Progenitor cell of endocrine pancreas (in vitro differentiated cells): ENCODE measurements at regions not wholly inside any gene's neighbourhood (a gene's known extent, or its start where the extent isn't known, plus 50 kb on each side); places are given as distances from the start of the nearest gene placed in this dataset.

Experiments used
- DNase-seq: peaks from one replicate; pipeline ENCODE4 v3.0.0; 2021; ENCODE audit warnings: low spot score; ENCODE audit not compliant: unreplicated experiment
- H3K27ac Mint-ChIP-seq: 2 replicates; pipeline ENCODE4 v1.8.0; 2021; ENCODE audit warnings: mild to moderate bottlenecking, moderate library complexity, mixed read lengths
- H3K27me3 Mint-ChIP-seq: 2 replicates; pipeline ENCODE4 v1.8.0; 2021; ENCODE audit warnings: mixed read lengths
- H3K36me3 Mint-ChIP-seq: 2 replicates; pipeline ENCODE4 v1.8.0; 2022; ENCODE audit warnings: mixed read lengths; ENCODE audit not compliant: insufficient read depth
- H3K4me1 Mint-ChIP-seq: 2 replicates; pipeline ENCODE4 v1.8.0; 2021; ENCODE audit warnings: low read depth, mixed read lengths
- H3K4me3 Mint-ChIP-seq: 2 replicates; pipeline ENCODE4 v1.8.0; 2021; ENCODE audit warnings: low read depth, mild to moderate bottlenecking, moderate library complexity, mixed read lengths
- H3K9me3 Mint-ChIP-seq: 2 replicates; pipeline ENCODE4 v1.8.0; 2021; ENCODE audit warnings: low read depth, mixed read lengths
- CTCF ChIP-seq: fragments of 200-600 bp; sonication (generic); IDR thresholded peaks from one replicate; pipeline ENCODE4 v1.5.0; 2021; ENCODE audit warnings: antibody characterized with exemption, mild to moderate bottlenecking; ENCODE audit not compliant: unreplicated experiment

GRCh38 chr5:152995214-152995725 lies 495.2 kb upstream of the GRIA1 start:
- no peak overlapping the region for H3K27ac Mint-ChIP-seq
- H3K4me1 Mint-ChIP-seq, result peaks cover 7% of the 10 kb centered on the region
- no peak for TF ChIP-seq CTCF
- no peak for DNase-seq
- no peaks in the 10 kb centered on the region for H3K36me3 Mint-ChIP-seq
- H3K9me3 Mint-ChIP-seq, result no peaks in the 10 kb centered on the region
- H3K4me3 Mint-ChIP-seq, result no peak overlapping the region
- H3K27me3 Mint-ChIP-seq, result no peaks in the 10 kb centered on the region

- no peak for TF ChIP-seq CTCF
- H3K36me3 Mint-ChIP-seq, result no peaks in the 10 kb centered on the region
- H3K27me3 Mint-ChIP-seq, result no peaks in the 10 kb centered on the region
- H3K27ac Mint-ChIP-seq, result no peak overlapping the region
- no peak for DNase-seq
- no peaks in the 10 kb centered on the region for H3K4me1 Mint-ChIP-seq
- H3K4me3 Mint-ChIP-seq, result no peak overlapping the region
- H3K9me3 Mint-ChIP-seq, result peaks cover 15% of the 10 kb centered on the region
Observed at GRCh38 chr5:153005711-153006110, 484.8 kb upstream of the GRIA1 start.

GRCh38 chr5:153006681-153007080 lies 483.8 kb upstream of the GRIA1 start:
- Mint-ChIP-seq H3K27me3 (no peaks in the 10 kb centered on the region), H3K4me3 (no peak overlapping the region), H3K9me3 (peaks cover 15% of the 10 kb centered on the region), H3K36me3 (no peaks in the 10 kb centered on the region), H3K4me1 (no peaks in the 10 kb centered on the region), H3K27ac (no peak overlapping the region)
- no peak for DNase-seq
- no peak for TF ChIP-seq CTCF

GRCh38 chr5:153014194-153014593 lies 476.3 kb upstream of the GRIA1 start:
- Mint-ChIP-seq H3K27ac (no peak overlapping the region), H3K36me3 (no peaks in the 10 kb centered on the region), H3K9me3 (peaks cover 12% of the 10 kb centered on the region), H3K27me3 (no peaks in the 10 kb centered on the region), H3K4me1 (no peaks in the 10 kb centered on the region), H3K4me3 (no peak overlapping the region)
- DNase-seq, result no peak
- TF ChIP-seq CTCF, result no peak

- TF ChIP-seq CTCF, result no peak
- DNase-seq, result no peak
- Mint-ChIP-seq H3K27me3 (no peaks in the 10 kb centered on the region), H3K36me3 (no peaks in the 10 kb centered on the region), H3K4me3 (no peak overlapping the region), H3K9me3 (peaks cover 26% of the 10 kb centered on the region), H3K27ac (no peak overlapping the region), H3K4me1 (no peaks in the 10 kb centered on the region)
Observed at GRCh38 chr5:153018121-153018520, 472.3 kb upstream of the GRIA1 start.
